Thymus (tissue), 11 donors: ENCODE measurements at regions not wholly inside any gene's neighbourhood (a gene's known extent, or its start where the extent isn't known, plus 50 kb on each side); places are given as distances from the start of the nearest gene placed in this dataset.

Source experiments
- DNase-seq, 9 donors: peaks; one replicate each; pipeline ENCODE4 v3.0.0-alpha.2; 2013; ENCODE audit warnings: low spot score in 9 of 9, low read depth in 6 of 9, missing footprints in 1 of 9
- H3K27ac ChIP-seq, 2 donors: one replicate each; pipeline ENCODE4 v1.5.1; 2013; ENCODE audit warnings: control low read depth in 1 of 2, low read depth in 1 of 2, low read length in 1 of 2, mild to moderate bottlenecking in 1 of 2, moderate library complexity in 1 of 2
- H3K27me3 ChIP-seq, 2 donors: one replicate each; pipeline ENCODE4 v1.5.1; 2013; ENCODE audit warnings: low read length in 1 of 2; ENCODE audit not compliant: control insufficient read depth in 2 of 2, insufficient read depth in 1 of 2
- H3K36me3 ChIP-seq, 2 donors: one replicate each; pipeline ENCODE4 v1.5.1; 2013; ENCODE audit warnings: low read length in 1 of 2, mild to moderate bottlenecking in 1 of 2, moderate library complexity in 1 of 2; ENCODE audit not compliant: control insufficient read depth in 2 of 2, insufficient read depth in 2 of 2
- H3K4me1 ChIP-seq, 2 donors: one replicate each; pipeline ENCODE4 v1.5.1; 2013; ENCODE audit warnings: low read length in 2 of 2; ENCODE audit not compliant: control insufficient read depth in 2 of 2, insufficient read depth in 2 of 2
- H3K4me3 ChIP-seq, 2 donors: one replicate each; pipeline ENCODE4 v1.5.1; 2013; ENCODE audit warnings: low read length in 2 of 2, control low read depth in 1 of 2, mild to moderate bottlenecking in 1 of 2
- H3K9me3 ChIP-seq, 2 donors: one replicate each; pipeline ENCODE4 v1.5.1; 2013; ENCODE audit warnings: low read length in 1 of 2, mild to moderate bottlenecking in 1 of 2; ENCODE audit not compliant: control insufficient read depth in 2 of 2, insufficient read depth in 1 of 2
- WGBS: extraction: QIAGEN DNeasy Blood & Tissue Kit; methylation state at CpG from one replicate; pipeline ENCODE4 v1.1.7; 2013; 5-methylcytosine and 5-hydroxymethylcytosine counted together
- donor health status: healthy.

- no peak overlapping the region for H3K27ac ChIP-seq
- H3K27me3 ChIP-seq = no peaks in the 10 kb centered on the region
- DNase-seq = no peak
- H3K36me3 ChIP-seq = no peaks in the 10 kb centered on the region
- no peaks in the 10 kb centered on the region for H3K4me1 ChIP-seq
- no peaks in the 10 kb centered on the region for H3K9me3 ChIP-seq
- no peak overlapping the region for H3K4me3 ChIP-seq
- WGBS = 98% methylated on average over 6 of the region's 6 CpGs
Observed at GRCh38 chr1:59232216-59232615, 64.7 kb upstream of the FGGY start.

DNA sequence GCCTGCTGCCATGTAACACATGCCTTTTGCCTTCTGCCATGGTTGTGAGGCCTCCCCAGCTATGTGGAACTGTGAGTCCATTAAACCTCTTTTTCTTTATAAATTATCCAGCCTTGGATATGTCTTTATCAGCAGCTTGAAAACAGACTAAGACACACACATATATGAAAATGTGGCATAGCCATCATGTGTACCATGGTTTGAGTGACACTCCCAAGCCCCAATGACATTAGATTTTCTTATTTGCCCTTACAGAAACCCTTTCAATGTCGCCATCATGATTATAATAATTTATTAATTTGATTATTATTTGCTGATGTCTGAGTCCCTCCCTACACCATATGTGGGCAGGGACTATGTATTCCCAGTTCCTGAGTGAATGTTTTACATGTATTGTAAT, 63.5 kb upstream of the FGGY start:
- no peaks in the 10 kb centered on the region for H3K9me3 ChIP-seq
- H3K36me3 ChIP-seq = no peaks in the 10 kb centered on the region
- no peak overlapping the region for H3K4me3 ChIP-seq
- DNase-seq = no peak
- WGBS = 91% methylated on average over 1 of the region's 1 CpG
- H3K4me1 ChIP-seq = no peaks in the 10 kb centered on the region
- no peaks in the 10 kb centered on the region for H3K27me3 ChIP-seq
- no peak overlapping the region for H3K27ac ChIP-seq

GRCh38 chr1:59236721-59237545, 60.0 kb upstream of the FGGY start:
- Histone ChIP-seq H3K36me3 (no peaks in the 10 kb centered on the region), H3K27me3 (no peaks in the 10 kb centered on the region), H3K9me3 (no peaks in the 10 kb centered on the region), H3K4me3 (no peak overlapping the region), H3K27ac (no peak overlapping the region), H3K4me1 (no peaks in the 10 kb centered on the region)
- WGBS = 93% methylated on average over 3 of the region's 3 CpGs
- no peak for DNase-seq

DNA sequence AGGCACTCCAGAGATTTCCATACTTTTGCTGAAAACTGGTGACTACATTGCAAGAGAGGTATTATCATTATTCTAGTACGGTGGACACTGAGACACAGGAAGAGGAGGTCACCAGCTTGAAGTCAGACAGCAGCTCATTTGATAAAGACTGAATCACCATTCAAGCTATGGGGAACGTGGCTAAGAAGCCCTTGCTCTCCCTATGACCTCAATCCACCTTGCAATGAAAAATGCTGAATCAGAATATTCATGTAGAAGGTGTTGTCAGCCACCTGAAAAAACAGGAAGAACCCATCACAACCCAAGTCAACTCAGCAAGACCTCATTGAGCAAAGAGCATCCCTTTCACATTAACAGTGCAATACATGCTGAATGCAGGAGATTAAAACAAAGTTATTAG, 59.0 kb upstream of the FGGY start:
- Histone ChIP-seq H3K27ac (no peak overlapping the region), H3K36me3 (no peaks in the 10 kb centered on the region), H3K4me1 (no peaks in the 10 kb centered on the region), H3K27me3 (no peaks in the 10 kb centered on the region), H3K4me3 (no peak overlapping the region), H3K9me3 (no peaks in the 10 kb centered on the region)
- no peak for DNase-seq
- 91% methylated on average over 2 of the region's 2 CpGs for WGBS

DNA sequence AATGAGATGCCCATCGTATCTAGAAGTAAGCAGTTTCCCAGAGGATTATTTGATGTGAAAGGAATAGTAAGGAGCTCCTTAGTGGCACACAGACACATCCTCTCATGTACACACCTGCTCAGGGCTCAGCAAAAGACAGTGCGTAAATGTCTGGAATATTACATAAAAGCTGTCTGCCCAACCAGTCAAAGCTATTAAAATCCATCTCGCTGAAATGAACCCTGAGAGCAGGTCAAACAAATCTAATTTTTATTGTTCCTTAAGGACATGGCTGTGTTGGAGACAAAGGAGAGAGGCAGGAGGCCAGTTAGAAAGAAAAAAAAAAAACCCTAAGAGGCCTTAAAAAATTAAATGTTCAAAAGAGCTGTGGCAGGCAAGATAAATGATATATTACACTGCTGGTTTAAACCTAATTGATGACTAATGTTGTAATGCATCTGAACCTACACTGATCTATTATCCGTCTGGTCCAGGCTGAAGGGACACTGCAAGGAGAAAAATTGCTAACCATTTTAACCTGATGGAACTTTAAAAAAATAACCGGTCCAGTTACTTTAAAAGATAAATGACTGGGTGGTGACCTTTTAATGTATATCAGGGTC, 58.5 kb upstream of the FGGY start:
- H3K27me3 ChIP-seq = no peaks in the 10 kb centered on the region
- no peak for DNase-seq
- H3K27ac ChIP-seq = no peak overlapping the region
- no peaks in the 10 kb centered on the region for H3K36me3 ChIP-seq
- H3K4me1 ChIP-seq = no peaks in the 10 kb centered on the region
- H3K4me3 ChIP-seq = no peak overlapping the region
- 96% methylated on average over 5 of the region's 5 CpGs for WGBS
- no peaks in the 10 kb centered on the region for H3K9me3 ChIP-seq

DNA sequence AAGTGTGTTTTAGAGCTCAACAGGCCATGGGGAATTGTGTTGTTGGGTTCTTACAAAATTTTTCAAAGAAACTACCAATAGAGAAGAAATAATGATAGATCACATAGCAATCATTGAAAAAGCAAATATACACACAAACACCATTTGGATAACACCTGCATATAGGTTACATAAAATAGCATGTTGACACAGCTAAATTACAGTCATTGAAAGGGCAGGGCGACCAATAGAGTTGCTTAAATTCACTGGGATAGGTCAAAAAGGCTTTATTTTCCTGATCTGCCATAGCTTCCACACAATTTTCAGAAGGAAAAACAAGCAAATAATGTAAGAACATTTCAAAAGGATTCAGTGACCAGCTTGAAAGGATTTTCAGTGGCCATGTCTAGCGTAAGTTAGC, 57.9 kb upstream of the FGGY start:
- H3K27ac ChIP-seq = no peak overlapping the region
- H3K27me3 ChIP-seq = no peaks in the 10 kb centered on the region
- H3K4me1 ChIP-seq = no peaks in the 10 kb centered on the region
- WGBS = 96% methylated on average over 2 of the region's 2 CpGs
- no peaks in the 10 kb centered on the region for H3K9me3 ChIP-seq
- no peak for DNase-seq
- no peak overlapping the region for H3K4me3 ChIP-seq
- H3K36me3 ChIP-seq = no peaks in the 10 kb centered on the region

GRCh38 chr1:59241909-59242308, 55.0 kb upstream of the FGGY start:
- Histone ChIP-seq H3K4me3 (no peak overlapping the region), H3K27me3 (no peaks in the 10 kb centered on the region), H3K9me3 (no peaks in the 10 kb centered on the region), H3K36me3 (no peaks in the 10 kb centered on the region), H3K4me1 (no peaks in the 10 kb centered on the region), H3K27ac (no peak overlapping the region)
- 71% methylated on average over 2 of the region's 2 CpGs for WGBS
- no peak for DNase-seq

GRCh38 chr1:59242370-59242769, 54.5 kb upstream of the FGGY start:
- H3K9me3 ChIP-seq = peaks cover 0 to under 1% of the 10 kb centered on the region in 2 donors
- 96% methylated on average over 2 of the region's 2 CpGs for WGBS
- H3K4me3 ChIP-seq = no peak overlapping the region
- H3K27me3 ChIP-seq = no peaks in the 10 kb centered on the region
- no peak overlapping the region for H3K27ac ChIP-seq
- no peaks in the 10 kb centered on the region for H3K36me3 ChIP-seq
- DNase-seq = no peak
- H3K4me1 ChIP-seq = no peaks in the 10 kb centered on the region

- Histone ChIP-seq H3K9me3 (peaks cover 0 to 3% of the 10 kb centered on the region in 2 donors), H3K36me3 (no peaks in the 10 kb centered on the region), H3K27ac (no peak overlapping the region), H3K4me1 (no peaks in the 10 kb centered on the region), H3K4me3 (no peak overlapping the region), H3K27me3 (no peaks in the 10 kb centered on the region)
- DNase-seq = no peak
Observed at GRCh38 chr1:59243550-59243949, 53.3 kb upstream of the FGGY start.
